ENCODE measurements at regions not wholly inside any gene's neighbourhood (a gene's known extent, or its start where the extent isn't known, plus 50 kb on each side); places are given as distances from the start of the nearest gene placed in this dataset.

- no peak for DNase-seq (ENCODE audit: low read depth)
- H3K4me3 ChIP-seq (ENCODE audit: low read depth, low read length): no peak overlapping the region
- TF ChIP-seq CTCF (conservative IDR thresholded peaks at IDR 0.05; ENCODE audit: low read depth, low read length): no peak
Observed at GRCh38 chr1:5763696-5764370, 228.4 kb downstream of the NPHP4 start.

- DNase-seq (ENCODE audit: low read depth): no peak
- TF ChIP-seq CTCF (conservative IDR thresholded peaks at IDR 0.05; ENCODE audit: low read depth, low read length): no peak
- H3K4me3 ChIP-seq (ENCODE audit: low read depth, low read length): no peak overlapping the region
Observed at GRCh38 chr1:5758859-5759578, 233.2 kb downstream of the NPHP4 start.

DNA sequence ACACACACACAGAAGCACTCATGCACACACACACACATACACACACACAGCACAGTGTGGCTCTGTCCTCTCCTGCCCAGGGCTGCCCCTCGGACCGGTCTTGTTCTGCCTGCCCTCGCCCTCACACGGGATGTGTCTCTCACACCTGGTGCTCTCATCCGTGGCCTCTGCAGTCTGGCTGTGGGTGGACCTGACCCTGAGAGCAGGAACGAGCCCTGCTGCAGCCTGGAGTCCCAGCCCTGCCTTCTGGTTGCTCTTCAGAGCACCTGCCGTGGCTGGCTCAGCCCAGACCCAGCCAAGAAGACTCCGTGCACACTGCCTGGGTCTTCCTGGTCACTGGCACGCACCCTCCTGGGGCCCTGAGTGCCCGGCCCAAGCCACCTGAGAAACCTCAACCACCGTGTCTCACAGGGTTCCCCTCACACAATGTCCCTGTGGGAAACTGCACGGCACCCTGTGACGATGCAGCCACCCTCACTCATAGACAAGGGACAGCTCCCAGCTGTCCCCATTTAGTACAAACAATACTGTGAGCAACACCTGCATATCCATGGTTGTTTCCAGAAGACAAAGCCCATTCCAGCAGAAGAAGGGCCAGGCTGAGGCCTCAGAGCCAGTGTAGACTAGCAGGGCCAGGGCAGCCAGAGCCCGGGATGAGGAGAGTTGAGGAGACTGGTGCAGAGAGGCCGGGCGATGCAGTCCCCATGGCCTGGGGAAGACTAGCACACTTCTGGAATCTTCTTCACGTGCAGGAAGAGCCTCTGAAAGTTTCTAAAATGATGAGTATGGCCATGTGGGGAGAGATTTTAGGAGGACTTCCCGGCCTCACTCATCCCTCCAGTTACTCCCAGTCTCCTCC lies 234.0 kb downstream of the NPHP4 start:
- no peak for TF ChIP-seq CTCF (conservative IDR thresholded peaks at IDR 0.05; ENCODE audit: low read depth, low read length)
- no peak for DNase-seq (ENCODE audit: low read depth)
- no peak overlapping the region for H3K4me3 ChIP-seq (ENCODE audit: low read depth, low read length)

GRCh38 chr1:5757187-5757805 lies 234.9 kb downstream of the NPHP4 start:
- TF ChIP-seq CTCF (conservative IDR thresholded peaks at IDR 0.05; ENCODE audit: low read depth, low read length): no peak
- no peak for DNase-seq (ENCODE audit: low read depth)
- H3K4me3 ChIP-seq (ENCODE audit: low read depth, low read length): no peak overlapping the region

DNA sequence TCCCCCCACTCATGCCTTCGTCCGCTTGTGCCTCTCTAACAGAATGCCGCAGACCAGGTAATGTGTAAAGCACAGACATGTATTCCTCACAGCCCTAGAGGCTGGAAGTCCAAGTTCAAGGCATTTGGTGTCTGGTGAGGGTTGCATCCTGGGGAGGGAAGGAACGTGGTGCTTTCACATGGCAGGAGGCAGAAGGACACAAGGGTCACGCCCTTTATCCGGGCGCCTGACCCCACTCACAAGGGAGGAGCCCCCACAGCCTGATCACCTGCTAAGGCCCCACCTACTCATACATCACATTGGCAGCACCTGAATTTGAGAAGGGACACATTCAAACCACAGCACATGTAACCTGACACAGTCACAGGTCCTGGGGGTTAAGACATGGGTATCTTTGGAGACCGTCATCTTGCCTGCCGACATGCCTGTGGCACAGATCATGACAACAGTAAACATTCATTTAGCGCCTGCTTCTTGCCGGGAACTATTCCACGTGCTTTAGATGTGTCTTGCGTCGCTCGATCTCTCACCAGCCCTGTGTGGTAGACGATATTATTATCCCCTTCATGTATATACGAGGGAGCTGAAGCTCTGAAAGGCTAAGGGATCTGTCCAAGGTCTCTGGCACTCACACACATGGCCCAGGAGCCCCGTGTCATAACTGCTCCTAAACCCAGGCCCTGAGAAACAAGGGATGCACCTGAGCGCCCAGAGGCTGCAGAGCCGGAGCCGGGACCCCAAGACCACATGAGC lies 235.6 kb downstream of the NPHP4 start:
- no peak for TF ChIP-seq CTCF (conservative IDR thresholded peaks at IDR 0.05; ENCODE audit: low read depth, low read length)
- no peak for DNase-seq (ENCODE audit: low read depth)
- H3K4me3 ChIP-seq (ENCODE audit: low read depth, low read length): no peak overlapping the region

- no peak overlapping the region for H3K4me3 ChIP-seq (ENCODE audit: low read depth, low read length)
- DNase-seq (ENCODE audit: low read depth): no peak
- no peak for TF ChIP-seq CTCF (conservative IDR thresholded peaks at IDR 0.05; ENCODE audit: low read depth, low read length)
Observed at GRCh38 chr1:5755552-5756125, 236.6 kb downstream of the NPHP4 start.
